ENCODE measurements at regions not wholly inside any gene's neighbourhood (a gene's known extent, or its start where the extent isn't known, plus 50 kb on each side); places are given as distances from the start of the nearest gene placed in this dataset.

DNA sequence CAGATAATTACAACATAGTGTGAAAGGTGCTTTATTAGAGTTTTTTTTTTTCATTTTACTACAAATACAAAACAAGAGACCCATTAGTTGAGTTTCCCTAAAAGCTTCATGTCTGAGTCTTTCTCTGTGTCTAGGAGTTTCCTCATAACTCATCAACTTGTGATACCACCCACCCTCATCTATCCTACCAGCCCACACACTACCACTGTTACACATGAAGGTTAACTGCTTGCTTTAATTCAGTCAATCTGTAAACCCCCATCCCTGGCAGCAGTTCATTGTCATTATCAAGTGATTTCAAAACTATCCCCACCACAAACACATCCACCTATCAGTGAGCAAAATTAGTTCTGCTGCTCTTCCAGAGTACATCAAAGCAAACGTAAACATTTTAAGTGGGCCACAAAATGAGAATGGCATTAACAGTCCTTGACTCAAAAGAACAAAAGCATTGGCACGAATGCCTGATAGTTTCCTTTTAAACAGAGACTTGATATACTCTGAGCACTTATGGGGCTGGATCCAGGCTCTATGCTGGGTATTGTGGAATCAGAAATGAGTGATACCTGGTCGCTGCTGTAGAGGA lies 331.6 kb upstream of the FAM241A start:
- no peaks in the 10 kb centered on the region for H3K4me1 ChIP-seq (ENCODE audit: control insufficient read depth, insufficient read depth, low read length)
- ChIA-PET POLR2A (no interaction called here), CTCF (no interaction called here)
- no TSS peak for BruUV-seq (replicated peaks)
- no peaks in the 10 kb centered on the region for H3K9me3 ChIP-seq (ENCODE audit: control insufficient read depth, insufficient read depth, low read depth, low read length)
- H3K36me3 ChIP-seq (ENCODE audit: control insufficient read depth, insufficient read depth, low read length) = no peaks in the 10 kb centered on the region
- intact Hi-C loops (cut with micrococcal nuclease; ENCODE audit: unreplicated experiment) = no loop called here
- TF ChIP-seq, protein P1, sequence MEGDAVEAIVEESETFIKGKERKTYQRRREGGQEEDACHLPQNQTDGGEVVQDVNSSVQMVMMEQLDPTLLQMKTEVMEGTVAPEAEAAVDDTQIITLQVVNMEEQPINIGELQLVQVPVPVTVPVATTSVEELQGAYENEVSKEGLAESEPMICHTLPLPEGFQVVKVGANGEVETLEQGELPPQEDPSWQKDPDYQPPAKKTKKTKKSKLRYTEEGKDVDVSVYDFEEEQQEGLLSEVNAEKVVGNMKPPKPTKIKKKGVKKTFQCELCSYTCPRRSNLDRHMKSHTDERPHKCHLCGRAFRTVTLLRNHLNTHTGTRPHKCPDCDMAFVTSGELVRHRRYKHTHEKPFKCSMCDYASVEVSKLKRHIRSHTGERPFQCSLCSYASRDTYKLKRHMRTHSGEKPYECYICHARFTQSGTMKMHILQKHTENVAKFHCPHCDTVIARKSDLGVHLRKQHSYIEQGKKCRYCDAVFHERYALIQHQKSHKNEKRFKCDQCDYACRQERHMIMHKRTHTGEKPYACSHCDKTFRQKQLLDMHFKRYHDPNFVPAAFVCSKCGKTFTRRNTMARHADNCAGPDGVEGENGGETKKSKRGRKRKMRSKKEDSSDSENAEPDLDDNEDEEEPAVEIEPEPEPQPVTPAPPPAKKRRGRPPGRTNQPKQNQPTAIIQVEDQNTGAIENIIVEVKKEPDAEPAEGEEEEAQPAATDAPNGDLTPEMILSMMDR (IDR thresholded peaks at IDR 0.05) = no peak
- TF ChIP-seq, protein P2, sequence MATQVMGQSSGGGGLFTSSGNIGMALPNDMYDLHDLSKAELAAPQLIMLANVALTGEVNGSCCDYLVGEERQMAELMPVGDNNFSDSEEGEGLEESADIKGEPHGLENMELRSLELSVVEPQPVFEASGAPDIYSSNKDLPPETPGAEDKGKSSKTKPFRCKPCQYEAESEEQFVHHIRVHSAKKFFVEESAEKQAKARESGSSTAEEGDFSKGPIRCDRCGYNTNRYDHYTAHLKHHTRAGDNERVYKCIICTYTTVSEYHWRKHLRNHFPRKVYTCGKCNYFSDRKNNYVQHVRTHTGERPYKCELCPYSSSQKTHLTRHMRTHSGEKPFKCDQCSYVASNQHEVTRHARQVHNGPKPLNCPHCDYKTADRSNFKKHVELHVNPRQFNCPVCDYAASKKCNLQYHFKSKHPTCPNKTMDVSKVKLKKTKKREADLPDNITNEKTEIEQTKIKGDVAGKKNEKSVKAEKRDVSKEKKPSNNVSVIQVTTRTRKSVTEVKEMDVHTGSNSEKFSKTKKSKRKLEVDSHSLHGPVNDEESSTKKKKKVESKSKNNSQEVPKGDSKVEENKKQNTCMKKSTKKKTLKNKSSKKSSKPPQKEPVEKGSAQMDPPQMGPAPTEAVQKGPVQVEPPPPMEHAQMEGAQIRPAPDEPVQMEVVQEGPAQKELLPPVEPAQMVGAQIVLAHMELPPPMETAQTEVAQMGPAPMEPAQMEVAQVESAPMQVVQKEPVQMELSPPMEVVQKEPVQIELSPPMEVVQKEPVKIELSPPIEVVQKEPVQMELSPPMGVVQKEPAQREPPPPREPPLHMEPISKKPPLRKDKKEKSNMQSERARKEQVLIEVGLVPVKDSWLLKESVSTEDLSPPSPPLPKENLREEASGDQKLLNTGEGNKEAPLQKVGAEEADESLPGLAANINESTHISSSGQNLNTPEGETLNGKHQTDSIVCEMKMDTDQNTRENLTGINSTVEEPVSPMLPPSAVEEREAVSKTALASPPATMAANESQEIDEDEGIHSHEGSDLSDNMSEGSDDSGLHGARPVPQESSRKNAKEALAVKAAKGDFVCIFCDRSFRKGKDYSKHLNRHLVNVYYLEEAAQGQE (IDR thresholded peaks at IDR 0.05; ENCODE audit: insufficient read depth in 1 of 2, low read depth in 2 of 2, low read length in 1 of 2) = no peak
- TF ChIP-seq POLR2AphosphoS5 (IDR thresholded peaks at IDR 0.05; ENCODE audit: low read depth, low read length) = no peak
- TF ChIP-seq SIN3A (IDR thresholded peaks at IDR 0.05; ENCODE audit: borderline replicate concordance, insufficient read depth, low read depth, low read length) = no peak
- TF ChIP-seq TCF7L2 (IDR thresholded peaks at IDR 0.05; ENCODE audit: low read depth, low read length) = no peak
- DNase-seq (ENCODE audit: low read depth, low spot score) (no peak), ATAC-seq (no peak)
- no peak overlapping the region for H3K27ac ChIP-seq (ENCODE audit: low read length)
- in situ Hi-C loops (cut with HindIII; ENCODE audit: low pct_unique_long_range_greater_than_20kb, low sequenced_read_pairs) = no loop called here
- no peaks in the 10 kb centered on the region for H3K27me3 ChIP-seq (ENCODE audit: control insufficient read depth, insufficient read depth, low read length)
- H3K4me3 ChIP-seq (ENCODE audit: low read depth in 2 of 2, low read length in 2 of 2) = no peak overlapping the region

DNA sequence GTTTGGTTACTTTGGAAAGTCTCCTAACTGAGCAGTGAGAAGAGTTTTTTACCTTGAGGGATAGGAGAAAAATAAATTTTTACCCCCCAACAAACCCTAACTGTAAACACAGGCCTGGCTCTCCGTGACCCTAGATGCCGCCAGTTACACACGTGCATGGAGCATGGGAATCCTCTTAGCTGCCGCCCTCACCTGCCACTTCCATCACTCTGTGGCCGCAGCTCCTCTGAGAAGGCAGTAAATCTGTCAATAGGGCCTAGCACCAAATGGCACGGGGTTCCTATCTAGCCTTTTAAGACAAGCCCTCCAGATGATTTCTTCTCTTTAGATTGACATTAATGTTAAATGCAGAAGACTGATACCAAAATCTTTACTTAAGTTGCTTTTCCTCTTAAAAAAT lies 330.3 kb upstream of the FAM241A start:
- Histone ChIP-seq H3K27me3 (ENCODE audit: control insufficient read depth, insufficient read depth, low read length) (no peaks in the 10 kb centered on the region), H3K36me3 (ENCODE audit: control insufficient read depth, insufficient read depth, low read length) (no peaks in the 10 kb centered on the region), H3K9me3 (ENCODE audit: control insufficient read depth, insufficient read depth, low read depth, low read length) (no peaks in the 10 kb centered on the region), H3K4me1 (ENCODE audit: control insufficient read depth, insufficient read depth, low read length) (no peaks in the 10 kb centered on the region), H3K4me3 (ENCODE audit: low read depth in 2 of 2, low read length in 2 of 2) (no peak overlapping the region), H3K27ac (ENCODE audit: low read length) (no peak overlapping the region)
- TF ChIP-seq TCF7L2 (IDR thresholded peaks at IDR 0.05; ENCODE audit: low read depth, low read length) (no peak), POLR2AphosphoS5 (IDR thresholded peaks at IDR 0.05; ENCODE audit: low read depth, low read length) (no peak), SIN3A (IDR thresholded peaks at IDR 0.05; ENCODE audit: borderline replicate concordance, insufficient read depth, low read depth, low read length) (no peak)
- TF ChIP-seq, protein P1 (IDR thresholded peaks at IDR 0.05) = no peak
- TF ChIP-seq, protein P2 (IDR thresholded peaks at IDR 0.05; ENCODE audit: insufficient read depth in 1 of 2, low read depth in 2 of 2, low read length in 1 of 2) = no peak
- no TSS peak for BruUV-seq (replicated peaks)
- in situ Hi-C loops (cut with HindIII; ENCODE audit: low pct_unique_long_range_greater_than_20kb, low sequenced_read_pairs) (no loop called here), intact Hi-C loops (cut with micrococcal nuclease; ENCODE audit: unreplicated experiment) (no loop called here)
- CTCF ChIA-PET = no interaction called here
- POLR2A ChIA-PET = no interaction called here
- ATAC-seq = no peak
- no peak for DNase-seq (ENCODE audit: low read depth, low spot score)
